GM12865 (cell line): ENCODE measurements at regions not wholly inside any gene's neighbourhood (a gene's known extent, or its start where the extent isn't known, plus 50 kb on each side); places are given as distances from the start of the nearest gene placed in this dataset.

ENCODE experiments used
- DNase-seq: peaks from one replicate; pipeline ENCODE4 v3.0.0; 2010; ENCODE audit warnings: low read depth
- H3K4me3 ChIP-seq: 2 replicates; pipeline ENCODE4 v1.5.1; 2011; ENCODE audit warnings: mild to moderate bottlenecking, low read depth, low read length, control low read depth
- CTCF ChIP-seq: IDR thresholded peaks from 2 replicates; pipeline ENCODE4 v1.5.1; 2011; ENCODE audit warnings: low read length, control low read depth, low read depth, inconsistent platforms; ENCODE audit not compliant: insufficient read depth; ENCODE audit errors: missing control alignments

GRCh38 chr3:181974198-181974597, 262.5 kb downstream of the SOX2 start:
- no peak for DNase-seq
- H3K4me3 ChIP-seq, result no peak overlapping the region
- no peak for TF ChIP-seq CTCF

GRCh38 chr3:181976526-181976925, 264.8 kb downstream of the SOX2 start:
- DNase-seq, result no peak
- no peak overlapping the region for H3K4me3 ChIP-seq
- TF ChIP-seq CTCF, result no peak

- no peak overlapping the region for H3K4me3 ChIP-seq
- no peak for DNase-seq
- no peak for TF ChIP-seq CTCF
Observed at GRCh38 chr3:181985386-181985785, 273.7 kb downstream of the SOX2 start.

GRCh38 chr3:181987736-181988135, 276.0 kb downstream of the SOX2 start:
- TF ChIP-seq CTCF, result no peak
- DNase-seq, result no peak
- H3K4me3 ChIP-seq, result no peak overlapping the region

GRCh38 chr3:181998828-181999227, 287.1 kb downstream of the SOX2 start:
- no peak for DNase-seq
- no peak for TF ChIP-seq CTCF
- H3K4me3 ChIP-seq, result no peak overlapping the region

GRCh38 chr3:181999314-181999713, 287.6 kb downstream of the SOX2 start:
- no peak for TF ChIP-seq CTCF
- H3K4me3 ChIP-seq, result no peak overlapping the region
- no peak for DNase-seq

GRCh38 chr3:182000447-182000846, 288.7 kb downstream of the SOX2 start:
- no peak for DNase-seq
- H3K4me3 ChIP-seq, result no peak overlapping the region
- no peak for TF ChIP-seq CTCF
